Mesenchymal stem cell (in vitro differentiated cells and primary cell): ENCODE measurements at regions not wholly inside any gene's neighbourhood (a gene's known extent, or its start where the extent isn't known, plus 50 kb on each side); places are given as distances from the start of the nearest gene placed in this dataset.
"Not testable (repeated sequence)": the region's sequence is repeated elsewhere in the genome, so short reads cannot be mapped to it uniquely, and the experiment has no call there.

Source experiments
- DNase-seq: peaks from one replicate; pipeline ENCODE4 v3.0.0-alpha.2; 2013
- H2AFZ ChIP-seq: one replicate; pipeline ENCODE4 v1.6.1; 2013; ENCODE audit warnings: low read depth, mild to moderate bottlenecking, control low read depth, inconsistent platforms, low read length, moderate library complexity
- H2AK5ac ChIP-seq: 2 replicates; pipeline ENCODE4 v1.6.1; 2013; ENCODE audit warnings: low read length, moderate library complexity, mild to moderate bottlenecking, inconsistent platforms; ENCODE audit not compliant: severe bottlenecking
- H2BK120ac ChIP-seq: one replicate; pipeline ENCODE4 v1.6.1; 2013; ENCODE audit warnings: low read depth, mild to moderate bottlenecking, inconsistent platforms, low read length, moderate library complexity
- H2BK12ac ChIP-seq, 2 experiments: one replicate each; pipeline ENCODE4 v1.6.1; 2013; ENCODE audit warnings: inconsistent platforms in 2 of 2, low read length in 2 of 2, mild to moderate bottlenecking in 2 of 2, moderate library complexity in 2 of 2, control low read depth in 1 of 2
- H2BK15ac ChIP-seq: one replicate; pipeline ENCODE4 v1.6.1; 2013; ENCODE audit warnings: mild to moderate bottlenecking, low read depth, inconsistent platforms; ENCODE audit not compliant: poor library complexity, severe bottlenecking
- H2BK5ac ChIP-seq: 2 replicates; pipeline ENCODE4 v1.6.1; 2013; ENCODE audit warnings: low read depth, mild to moderate bottlenecking, low read length, control low read depth, inconsistent platforms; ENCODE audit not compliant: poor library complexity, severe bottlenecking
- H3K14ac ChIP-seq, 2 experiments: one replicate each; pipeline ENCODE4 v1.6.1; 2013; ENCODE audit warnings: inconsistent platforms in 2 of 2, low read length in 2 of 2, control low read depth in 1 of 2, mild to moderate bottlenecking in 1 of 2, moderate library complexity in 1 of 2
- H3K18ac ChIP-seq, 2 experiments: one replicate each; pipeline ENCODE4 v1.6.1; 2013; ENCODE audit warnings: inconsistent platforms in 2 of 2, low read length in 2 of 2, control low read depth in 1 of 2, low read depth in 1 of 2, mild to moderate bottlenecking in 1 of 2
- H3K23ac ChIP-seq, 2 experiments: one replicate each; pipeline ENCODE4 v1.6.1; 2013; ENCODE audit warnings: inconsistent platforms in 2 of 2, low read length in 2 of 2, mild to moderate bottlenecking in 2 of 2, moderate library complexity in 2 of 2, control low read depth in 1 of 2
- H3K27ac ChIP-seq: 2 replicates; pipeline ENCODE4 v1.5.1; 2013; ENCODE audit warnings: mild to moderate bottlenecking, moderate library complexity, low read length, control low read depth, inconsistent platforms; ENCODE audit not compliant: poor library complexity, severe bottlenecking
- H3K27me3 ChIP-seq, 2 experiments: 2 replicates each; pipeline versions ENCODE4 v1.6.1 to v1.7.0; 2013; ENCODE audit warnings: low read length in 2 of 2, mild to moderate bottlenecking in 2 of 2, moderate library complexity in 2 of 2, control low read depth in 1 of 2, inconsistent platforms in 1 of 2; ENCODE audit not compliant: control insufficient read depth in 1 of 2, insufficient read depth in 1 of 2
- H3K36me3 ChIP-seq, 2 experiments: 2 replicates each; pipeline versions ENCODE4 v1.6.1 to v1.7.0; 2013; ENCODE audit warnings: low read length in 2 of 2, control low read depth in 1 of 2, inconsistent platforms in 1 of 2, low read depth in 1 of 2, mild to moderate bottlenecking in 1 of 2; ENCODE audit not compliant: insufficient read depth in 2 of 2, control insufficient read depth in 1 of 2
- H3K4ac ChIP-seq, 2 experiments: one replicate each; pipeline ENCODE4 v1.6.1; 2013; ENCODE audit warnings: inconsistent platforms in 2 of 2, low read length in 2 of 2, mild to moderate bottlenecking in 2 of 2, moderate library complexity in 2 of 2, control low read depth in 1 of 2, low read depth in 1 of 2
- H3K4me1 ChIP-seq: 2 replicates; pipeline ENCODE4 v1.6.1; 2013; ENCODE audit warnings: low read depth, low read length, control low read depth; ENCODE audit not compliant: control insufficient read depth, insufficient read depth
- H3K4me2 ChIP-seq: 2 replicates; pipeline ENCODE4 v1.6.1; 2013; ENCODE audit warnings: low read length, mild to moderate bottlenecking, inconsistent platforms; ENCODE audit not compliant: poor library complexity, severe bottlenecking
- H3K4me3 ChIP-seq, 2 experiments: 2 replicates each; pipeline versions ENCODE4 v1.5.1 to v1.7.0; 2013; ENCODE audit warnings: low read length in 2 of 2, mild to moderate bottlenecking in 2 of 2, control low read depth in 1 of 2, low read depth in 1 of 2; ENCODE audit not compliant: insufficient read depth in 1 of 2
- H3K79me1 ChIP-seq: replicated peaks from 2 replicates; pipeline ENCODE4 v1.6.1; 2013; ENCODE audit warnings: mild to moderate bottlenecking, control low read depth, low read length, inconsistent platforms; ENCODE audit not compliant: poor library complexity, severe bottlenecking
- H3K9ac ChIP-seq: 2 replicates; pipeline ENCODE4 v1.7.0; 2013; ENCODE audit warnings: mild to moderate bottlenecking, low read length, moderate library complexity
- H3K9me3 ChIP-seq: 2 replicates; pipeline ENCODE4 v1.7.0; 2013; ENCODE audit warnings: mild to moderate bottlenecking, low read length; ENCODE audit not compliant: control insufficient read depth
- H4K8ac ChIP-seq: one replicate; pipeline ENCODE4 v1.6.1; 2013; ENCODE audit warnings: inconsistent platforms, mild to moderate bottlenecking, low read length, moderate library complexity
- H4K91ac ChIP-seq: one replicate; pipeline ENCODE4 v1.6.1; 2013; ENCODE audit warnings: mild to moderate bottlenecking, low read length, inconsistent platforms
- WGBS: methylation state at CpG from one replicate; pipeline ENCODE4 v1.1.7; 2013; ENCODE audit warnings: mixed read lengths; 5-methylcytosine and 5-hydroxymethylcytosine counted together

GRCh38 chr4:49181088-49181487 lies 195.0 kb downstream of the CWH43 start:
- not testable (repeated sequence) for H4K91ac ChIP-seq, H3K36me3 ChIP-seq, H3K79me1 ChIP-seq, H2BK12ac ChIP-seq, H2BK5ac ChIP-seq, H2AFZ ChIP-seq, H3K4me1 ChIP-seq, H2BK120ac ChIP-seq, DNase-seq, H3K14ac ChIP-seq, H3K27me3 ChIP-seq, H3K4me3 ChIP-seq, H3K18ac ChIP-seq, H4K8ac ChIP-seq, H3K23ac ChIP-seq, H3K27ac ChIP-seq, H3K9me3 ChIP-seq, H2BK15ac ChIP-seq, H3K4ac ChIP-seq, H3K4me2 ChIP-seq, H2AK5ac ChIP-seq, H3K9ac ChIP-seq
- 100% methylated on average over 1 of the region's 4 CpGs for WGBS

- not testable (repeated sequence) for H2BK15ac ChIP-seq, H4K91ac ChIP-seq, H3K18ac ChIP-seq, H2BK12ac ChIP-seq, H3K4me2 ChIP-seq, H2AK5ac ChIP-seq, H4K8ac ChIP-seq, H3K4me1 ChIP-seq, H2AFZ ChIP-seq, H2BK5ac ChIP-seq, H3K27ac ChIP-seq, H2BK120ac ChIP-seq, H3K4me3 ChIP-seq, H3K9me3 ChIP-seq, H3K14ac ChIP-seq, H3K79me1 ChIP-seq, H3K9ac ChIP-seq, H3K23ac ChIP-seq, H3K4ac ChIP-seq, DNase-seq, H3K27me3 ChIP-seq, H3K36me3 ChIP-seq
- 44% methylated on average over 11 of the region's 11 CpGs for WGBS
Observed at GRCh38 chr4:49211396-49212194, 225.5 kb downstream of the CWH43 start.

- H3K27me3 ChIP-seq, H3K27ac ChIP-seq, H3K4me1 ChIP-seq, H2BK120ac ChIP-seq, H3K14ac ChIP-seq, H3K4me3 ChIP-seq, DNase-seq, H2BK15ac ChIP-seq, H2AFZ ChIP-seq, H3K4me2 ChIP-seq, H2BK12ac ChIP-seq, H3K9me3 ChIP-seq, H3K18ac ChIP-seq, H3K9ac ChIP-seq, H3K79me1 ChIP-seq, H3K23ac ChIP-seq, H3K4ac ChIP-seq, H2AK5ac ChIP-seq, H2BK5ac ChIP-seq, H3K36me3 ChIP-seq, H4K91ac ChIP-seq, H4K8ac ChIP-seq: not testable (repeated sequence)
- WGBS: 37% methylated on average over 3 of the region's 3 CpGs
Observed at GRCh38 chr4:49213250-49213649, 227.2 kb downstream of the CWH43 start.

GRCh38 chr4:49213750-49214149 lies 227.7 kb downstream of the CWH43 start:
- not testable (repeated sequence) for H3K14ac ChIP-seq, H3K79me1 ChIP-seq, H4K91ac ChIP-seq, H3K4me3 ChIP-seq, H3K27ac ChIP-seq, H3K27me3 ChIP-seq, H2BK12ac ChIP-seq, H2AFZ ChIP-seq, H3K36me3 ChIP-seq, H2BK15ac ChIP-seq, H3K4ac ChIP-seq, H2BK120ac ChIP-seq, H3K4me1 ChIP-seq, H3K18ac ChIP-seq, H2AK5ac ChIP-seq, H3K9ac ChIP-seq, H3K4me2 ChIP-seq, H3K23ac ChIP-seq, H4K8ac ChIP-seq, DNase-seq, H2BK5ac ChIP-seq, H3K9me3 ChIP-seq
- 84% methylated on average over 5 of the region's 5 CpGs for WGBS
